HG03432 (cell line): ENCODE measurements at regions not wholly inside any gene's neighbourhood (a gene's known extent, or its start where the extent isn't known, plus 50 kb on each side); places are given as distances from the start of the nearest gene placed in this dataset.
"Not testable (repeated sequence)": the region's sequence is repeated elsewhere in the genome, so short reads cannot be mapped to it uniquely, and the experiment has no call there.

Source experiments
- ATAC-seq: cut with Tn5 transposase; IDR thresholded peaks from one replicate; pipeline ENCODE4 v1.9.1; 2021; ENCODE audit warnings: mild to moderate bottlenecking, moderate library complexity; ENCODE audit not compliant: unreplicated experiment

DNA sequence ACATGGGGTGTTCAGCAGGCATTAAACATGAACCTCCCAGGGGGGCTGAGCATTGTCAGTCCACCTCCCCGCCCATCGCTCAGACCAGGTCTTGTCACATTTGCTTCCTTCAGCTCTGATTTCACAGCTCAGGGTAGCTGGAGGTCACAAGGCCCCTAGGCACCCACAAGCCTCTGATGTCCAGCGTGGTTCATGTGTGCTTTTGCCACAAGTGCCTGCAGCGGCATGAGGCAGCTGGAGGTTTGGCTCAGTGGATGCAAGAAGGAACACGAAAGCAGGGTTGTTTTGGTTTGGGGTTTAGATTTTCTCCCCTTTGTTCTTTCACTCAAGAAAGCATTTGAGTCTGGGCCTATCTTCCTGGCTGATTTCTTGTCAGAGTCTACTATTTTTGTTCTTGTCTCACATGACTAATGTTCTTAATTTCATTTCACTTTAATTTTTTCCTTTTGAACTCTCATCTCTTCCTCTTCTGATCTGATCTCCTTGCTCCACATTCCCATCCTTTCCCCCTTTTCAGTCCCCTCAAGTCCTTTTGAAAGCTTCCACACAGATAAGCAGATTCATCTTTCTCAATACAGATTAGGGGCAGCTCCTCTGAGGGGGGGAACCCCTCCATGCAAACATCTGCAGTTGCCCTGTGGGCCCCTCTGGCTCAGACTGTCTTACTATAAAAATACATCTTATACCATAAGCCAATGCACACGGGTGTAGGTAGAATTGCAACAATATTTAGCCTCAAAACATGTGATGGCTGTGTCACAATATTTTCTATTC, 68.1 kb upstream of the CEP85L start:
- peak; percentile 56 for ATAC-seq

DNA sequence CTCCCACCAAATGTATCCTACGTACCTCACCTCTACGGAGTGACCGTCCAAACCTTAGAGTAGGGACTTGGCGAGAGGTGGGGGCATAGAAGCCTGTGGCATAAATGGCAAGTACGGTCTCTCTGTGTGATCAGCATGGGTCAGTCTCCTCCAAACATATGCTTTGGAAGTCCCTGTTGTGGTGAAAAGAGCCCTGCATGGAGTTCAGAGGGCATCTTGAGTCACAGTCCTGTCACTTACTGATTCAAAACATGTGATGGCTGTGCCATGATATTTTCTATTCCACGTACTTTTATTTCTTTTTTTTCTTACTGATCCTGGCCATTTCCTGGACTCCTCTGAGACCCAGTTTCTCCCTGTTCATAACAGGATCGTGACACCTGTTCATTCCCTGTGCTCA, 67.5 kb upstream of the CEP85L start:
- ATAC-seq = no peak

DNA sequence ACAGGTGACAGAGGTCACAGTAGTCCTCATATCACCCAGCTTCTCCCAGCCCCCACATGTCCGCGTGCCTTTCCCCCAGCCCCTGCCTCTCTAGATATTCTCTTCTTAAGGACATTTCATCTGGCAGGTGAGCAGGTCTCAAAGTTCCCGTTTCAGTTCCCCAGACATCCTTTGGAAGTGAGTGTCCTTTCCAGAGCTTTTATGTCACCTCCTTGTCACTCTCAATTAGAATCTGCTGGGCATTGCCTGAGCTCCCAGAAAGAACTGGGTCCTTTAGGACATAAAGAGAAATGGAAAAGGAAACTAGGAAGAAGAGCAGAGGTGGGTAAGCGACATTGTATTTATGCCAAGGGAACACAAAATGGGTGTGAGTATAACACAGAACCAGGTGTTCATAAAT, 66.9 kb upstream of the CEP85L start:
- ATAC-seq = no peak

DNA sequence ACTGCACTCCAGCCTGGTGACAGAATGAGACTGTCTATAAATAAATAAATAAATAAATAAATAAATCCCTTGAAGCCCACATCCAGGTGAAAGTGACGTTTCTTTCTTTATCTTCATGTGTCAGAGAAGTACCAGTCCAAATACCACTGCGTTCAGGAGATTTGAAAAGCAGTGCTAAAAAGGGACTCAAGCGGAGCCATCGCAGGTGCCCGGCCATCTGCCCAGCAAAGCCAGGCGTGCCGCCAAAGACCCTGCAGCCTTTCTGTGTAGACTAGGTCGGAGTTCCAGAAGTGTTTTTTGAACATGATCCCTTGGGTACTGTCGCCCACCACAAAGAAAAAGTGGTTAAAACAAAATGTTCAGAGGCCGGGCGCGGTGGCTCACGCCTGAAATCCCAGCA, 65.7 kb upstream of the CEP85L start:
- no peak for ATAC-seq

DNA sequence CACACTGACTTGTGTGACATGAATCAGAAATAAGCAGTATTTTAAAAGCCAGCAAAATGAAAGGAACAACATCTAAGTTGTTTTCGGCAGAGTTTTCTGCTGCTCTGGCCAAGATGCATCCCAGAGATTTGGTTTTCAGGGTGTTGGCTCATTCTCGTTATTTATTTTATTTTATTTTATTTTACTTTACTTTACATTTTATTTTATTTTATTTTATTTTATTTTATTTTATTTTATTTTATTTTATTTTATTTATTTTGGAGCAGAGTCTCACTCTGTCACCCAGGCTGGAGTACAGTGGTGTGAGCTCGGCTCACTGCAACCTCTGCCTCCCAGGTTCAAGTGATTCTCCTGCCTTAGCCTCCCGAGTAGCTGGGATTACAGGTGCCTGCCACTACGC, 64.5 kb upstream of the CEP85L start:
- ATAC-seq = not testable (repeated sequence)

DNA sequence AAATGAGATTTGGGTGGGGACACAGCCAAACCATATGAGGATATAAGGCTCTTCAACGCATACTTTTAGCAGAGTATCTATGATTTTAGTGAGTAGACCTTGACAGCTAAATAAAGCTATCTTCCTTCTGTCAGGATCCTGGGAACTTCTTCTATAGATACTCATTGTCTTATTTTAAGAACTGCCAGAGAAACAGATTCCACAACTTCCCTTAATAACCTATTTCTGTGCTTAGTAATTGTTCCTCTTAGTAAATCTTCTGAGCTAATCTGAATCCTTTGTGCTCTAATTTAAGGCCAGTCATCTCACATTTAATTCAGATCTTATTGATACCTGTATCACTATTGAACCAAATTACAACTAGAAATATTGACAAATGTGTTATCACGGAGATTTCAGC, 64.0 kb upstream of the CEP85L start:
- no peak for ATAC-seq

DNA sequence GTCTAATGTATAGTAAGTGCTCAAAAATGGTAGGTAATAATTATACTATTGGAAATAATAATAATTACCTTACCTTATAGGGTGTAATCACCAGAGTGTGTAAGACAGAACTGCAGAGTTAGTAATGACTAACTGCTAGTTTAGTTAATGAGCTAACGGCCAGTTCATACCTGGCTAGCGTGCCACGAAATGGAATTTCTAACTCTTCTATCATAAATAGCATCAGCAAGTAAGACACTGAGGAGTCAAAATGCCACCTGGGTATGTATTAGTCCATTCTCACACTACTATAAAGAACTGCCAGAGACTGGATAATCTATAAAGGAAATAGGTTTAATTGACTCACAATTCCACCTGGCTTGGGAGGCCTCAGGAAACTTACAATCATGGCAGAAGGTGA, 63.4 kb upstream of the CEP85L start:
- ATAC-seq = no peak

DNA sequence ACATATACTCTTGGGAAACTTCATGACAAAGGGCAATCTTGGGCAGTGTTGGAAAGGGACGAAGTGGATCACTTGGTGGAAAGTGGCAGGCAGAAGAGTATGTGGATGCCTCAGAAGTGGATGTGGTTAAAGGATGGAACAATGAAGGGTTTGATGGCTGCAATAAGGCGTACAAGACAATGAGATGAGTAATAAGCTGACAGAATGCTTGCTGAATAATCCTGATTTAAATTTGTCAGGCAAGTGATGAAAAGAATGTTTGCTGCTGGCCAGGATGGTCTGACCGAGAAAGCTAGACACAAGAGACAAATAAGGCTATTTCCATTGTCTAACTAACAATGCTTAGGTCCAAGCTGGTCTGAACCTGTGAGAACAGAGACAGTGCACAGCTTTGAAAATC, 61.6 kb upstream of the CEP85L start:
- ATAC-seq = no peak

DNA sequence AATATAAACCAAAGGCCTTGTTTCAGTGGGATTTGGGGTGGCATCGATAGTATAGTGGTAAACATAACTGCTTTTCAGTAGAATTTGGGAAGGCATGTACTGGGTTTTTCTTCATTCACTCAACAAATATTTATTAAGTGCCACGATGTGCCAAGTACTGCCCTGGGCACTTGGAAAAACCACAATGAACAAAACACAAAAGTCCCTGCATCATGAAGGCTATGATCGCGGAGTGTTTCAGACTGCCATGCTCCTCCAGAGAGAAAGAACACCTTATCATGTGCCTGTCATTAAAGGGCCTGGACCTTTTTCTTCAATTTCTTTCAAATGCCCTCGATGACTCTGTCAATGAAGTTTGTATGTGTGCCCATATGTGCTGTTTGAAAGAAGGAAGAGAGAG, 59.2 kb upstream of the CEP85L start:
- ATAC-seq = no peak

DNA sequence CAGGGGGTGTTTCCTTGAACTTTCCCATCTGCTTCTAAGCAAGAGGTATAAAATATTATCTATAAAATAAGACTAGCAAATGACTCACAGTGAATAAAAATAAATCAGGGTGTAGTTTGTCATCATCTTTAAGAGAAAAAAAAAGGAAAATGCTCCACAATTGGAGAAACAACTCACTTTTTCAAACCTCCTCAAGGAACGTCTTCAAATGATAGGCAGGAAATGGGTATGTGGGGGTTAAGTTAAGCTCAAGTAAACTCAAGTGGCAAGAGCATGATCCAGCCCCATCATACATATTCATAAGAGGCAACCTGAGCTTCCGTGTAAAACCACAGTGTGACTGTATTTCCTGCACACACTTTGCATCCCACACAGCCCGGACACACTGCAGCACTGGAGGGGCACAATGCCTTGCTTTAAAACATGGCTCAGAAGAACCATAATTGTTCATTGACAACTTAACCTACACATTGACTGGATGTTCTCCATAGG, 58.5 kb upstream of the CEP85L start:
- ATAC-seq = peak; percentile 89

DNA sequence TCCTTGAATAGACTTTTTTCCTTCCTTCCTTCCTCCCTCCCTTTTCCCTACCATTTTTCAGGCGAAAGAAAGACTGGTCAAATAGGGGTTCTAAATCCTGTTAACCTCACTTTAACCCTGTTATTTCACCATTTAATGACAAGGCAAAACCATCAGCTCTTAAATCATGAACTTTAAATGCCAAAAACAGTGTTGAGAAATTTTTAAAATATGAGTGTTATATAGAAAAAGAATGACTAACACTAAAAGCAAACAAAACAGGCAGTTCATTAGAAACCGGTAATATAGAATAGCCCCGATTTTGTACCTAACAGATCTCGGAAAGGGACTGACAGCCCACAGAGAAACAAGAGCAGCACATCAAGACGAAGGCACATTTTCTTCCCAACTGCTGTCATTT, 57.4 kb upstream of the CEP85L start:
- ATAC-seq = peak; percentile 0

DNA sequence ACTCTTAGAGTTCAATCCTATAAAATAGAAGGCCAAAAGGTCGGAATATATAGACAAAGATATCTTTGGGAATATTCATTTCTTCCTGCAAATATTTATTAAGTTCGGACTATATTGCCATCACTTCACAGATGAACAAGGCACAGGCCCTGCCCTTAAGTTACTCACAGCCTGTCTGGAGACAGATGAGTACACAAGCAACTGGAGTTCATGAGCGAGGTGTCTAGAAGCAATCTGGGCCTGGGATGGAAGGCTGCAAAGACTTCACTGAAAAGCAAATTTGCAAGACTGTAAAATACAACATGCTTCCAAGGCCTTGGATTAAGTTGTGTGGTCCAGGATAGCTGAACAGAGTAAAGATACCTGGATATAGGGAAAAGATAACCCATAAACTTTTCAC, 56.7 kb upstream of the CEP85L start:
- ATAC-seq = no peak

DNA sequence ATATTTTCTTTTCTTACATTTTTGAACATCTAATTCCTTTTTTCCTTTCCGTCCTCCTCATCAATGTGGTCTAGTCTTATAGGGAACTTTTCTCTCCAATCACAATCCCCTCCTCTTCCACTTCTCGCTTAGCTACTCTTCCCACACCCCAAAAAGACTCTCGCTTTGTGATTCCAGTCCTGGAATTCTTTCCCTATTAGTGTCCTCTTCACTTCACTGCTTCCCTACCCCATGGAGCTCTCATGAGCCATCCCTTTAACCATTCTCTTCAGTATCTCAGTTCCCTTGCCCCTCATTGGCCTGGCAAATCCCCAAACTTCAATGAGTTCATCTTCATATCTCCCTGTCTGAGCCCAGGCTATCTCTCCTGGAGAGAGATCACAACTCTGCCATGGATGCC, 55.3 kb upstream of the CEP85L start:
- ATAC-seq = no peak

DNA sequence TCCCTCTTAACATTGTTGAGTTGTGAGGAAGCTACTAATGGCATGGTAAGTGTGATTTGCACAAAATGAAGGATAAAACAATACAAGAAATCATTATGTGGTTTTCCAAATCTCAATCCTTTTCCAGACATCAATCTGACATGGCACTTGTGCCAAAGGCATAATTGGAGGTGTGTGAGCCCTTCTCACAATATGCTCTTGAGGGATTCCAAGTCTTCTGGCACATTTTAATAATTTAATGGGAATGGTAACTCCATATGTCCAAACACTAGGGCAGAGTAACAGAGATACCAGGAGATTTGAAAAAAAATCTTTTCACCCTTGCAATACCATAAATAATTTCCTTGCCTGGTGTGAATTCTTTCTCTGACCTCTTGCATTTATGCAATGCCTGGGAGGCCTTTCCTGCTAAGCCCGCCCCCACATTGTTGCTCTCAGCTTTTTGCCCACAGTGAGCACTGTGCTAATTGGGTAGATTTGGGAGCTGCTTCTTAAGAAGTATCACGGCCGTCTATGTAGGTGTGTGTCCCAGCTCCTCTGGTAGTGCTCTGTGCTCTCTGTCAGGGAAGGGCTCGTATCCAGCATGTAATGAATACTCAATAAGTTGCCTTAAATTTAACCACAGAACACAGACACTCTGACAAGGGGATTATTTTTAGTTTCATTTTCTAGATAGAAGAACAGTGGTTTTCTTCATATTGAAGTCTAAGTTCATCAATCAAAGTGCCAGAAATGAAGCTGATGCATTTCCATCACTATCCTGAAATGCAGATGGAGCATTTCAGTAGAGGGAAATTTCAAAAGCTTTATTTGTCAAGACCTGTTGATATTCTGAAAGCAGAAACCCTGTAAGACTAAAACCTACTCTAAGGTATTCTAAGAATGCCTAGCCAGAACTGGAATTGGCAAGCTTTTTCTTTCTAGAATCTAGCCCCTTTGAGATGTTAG, 54.4 kb upstream of the CEP85L start:
- ATAC-seq = peak; percentile 55

DNA sequence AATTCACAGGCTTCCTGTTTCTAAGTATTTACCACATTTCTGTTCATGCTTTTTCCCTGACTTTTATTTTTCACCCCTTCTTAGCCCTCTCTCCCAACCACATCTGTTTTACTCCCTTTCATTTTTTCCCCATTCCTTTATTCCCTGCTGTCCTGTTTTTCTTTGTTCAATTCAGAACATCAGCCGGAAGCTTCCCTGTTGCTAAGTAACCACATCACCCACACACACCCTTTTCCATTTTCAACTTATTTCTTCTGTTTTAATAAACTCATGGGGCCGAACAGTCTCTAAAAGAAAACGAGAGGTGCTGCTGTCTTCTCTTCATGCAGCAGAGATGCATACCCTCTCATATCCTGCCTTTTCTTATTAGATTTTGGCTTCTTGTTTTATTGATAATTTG, 53.5 kb upstream of the CEP85L start:
- no peak for ATAC-seq

DNA sequence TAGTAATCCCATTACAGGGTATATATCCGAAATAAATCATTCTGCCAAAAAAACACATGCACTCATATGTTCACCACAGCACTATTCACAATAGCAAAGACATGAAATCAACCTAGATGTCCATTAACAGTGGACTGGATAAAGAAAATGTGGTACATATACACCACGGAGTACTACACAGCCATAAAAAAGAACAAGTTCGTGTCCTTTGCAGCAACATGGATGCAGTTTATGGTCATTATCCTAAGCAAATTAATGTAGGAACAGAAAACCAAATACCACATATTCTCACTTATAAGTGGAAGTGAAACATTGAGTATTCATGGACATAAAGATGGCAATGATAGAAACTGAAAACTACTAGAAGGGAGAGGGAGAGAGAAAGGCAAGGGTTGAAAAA, 49.9 kb upstream of the CEP85L start:
- not testable (repeated sequence) for ATAC-seq
